Body of pancreas (tissue), 4 donors: ENCODE measurements at regions not wholly inside any gene's neighbourhood (a gene's known extent, or its start where the extent isn't known, plus 50 kb on each side); places are given as distances from the start of the nearest gene placed in this dataset.

ENCODE experiments used
- ATAC-seq: fragments of 150-250 bp; one replicate; pipeline ENCODE4 v1.9.1; 2016
- DNase-seq, 4 donors: peaks; one replicate each; pipeline ENCODE4 v3.0.0-alpha.2; 2019
- H3K27ac ChIP-seq, 4 donors: fragments of 200-600 bp; sonication (generic); 1 replicate in 3 of 4; 2 replicates in 1 of 4; pipeline versions ENCODE4 v1.5.1 to v1.6.1; 2016 to 2019; ENCODE audit warnings: mild to moderate bottlenecking in 1 of 4, mixed read lengths in 1 of 4, moderate library complexity in 1 of 4
- H3K27me3 ChIP-seq, 2 donors: fragments of 200-600 bp; sonication (generic); one replicate each; pipeline ENCODE4 v1.6.0; 2016; ENCODE audit warnings: mild to moderate bottlenecking in 1 of 2
- H3K36me3 ChIP-seq, 2 donors: fragments of 200-600 bp; sonication (generic); replicated peaks in 1 of 2; 2 replicates each; pipeline ENCODE4 v1.5.1; 2016; ENCODE audit warnings: low read depth in 2 of 2; ENCODE audit not compliant: insufficient read depth in 1 of 2
- H3K4me1 ChIP-seq: fragments of 200-600 bp; sonication (generic); one replicate; pipeline ENCODE4 v1.6.0; 2016
- H3K4me3 ChIP-seq, 2 donors: fragments of 200-600 bp; sonication (generic); 1 replicate in 1 of 2; 2 replicates in 1 of 2; pipeline ENCODE4 v1.5.1; 2016 to 2019
- H3K9me3 ChIP-seq, 3 donors: fragments of 200-600 bp; sonication (generic); 1 replicate in 2 of 3; 2 replicates in 1 of 3; pipeline ENCODE4 v1.5.1; 2016
- CTCF ChIP-seq, 7 experiments: fragments of 450-650 bp in 4 of 7; fragments of 200-600 bp in 3 of 7; sonication (generic) in 3 of 7; IDR thresholded peaks; one replicate each; pipeline ENCODE4 v1.5.1; 2016 to 2019; ENCODE audit warnings: antibody characterized with exemption in 7 of 7
- POLR2A ChIP-seq, 3 donors: fragments of 450-650 bp; IDR thresholded peaks; one replicate each; pipeline ENCODE4 v1.6.1; 2016; ENCODE audit warnings: antibody characterized with exemption in 3 of 3, mild to moderate bottlenecking in 2 of 3
- WGBS, 2 donors: methylation state at CpG; one replicate each; pipeline ENCODE4 v1.1.5; 2017; 5-methylcytosine and 5-hydroxymethylcytosine counted together
- intact Hi-C: fragments of 100-400 bp; cut with DNase I; formaldehyde crosslinking; loops from one replicate; pipeline ENCODE4 v1.15.1; 2023

GRCh38 chr22:47759909-47760308 lies 997.5 kb downstream of the TBC1D22A start:
- TF ChIP-seq POLR2A (IDR thresholded peaks at IDR 0.05) = no peak
- no peaks in the 10 kb centered on the region for H3K27me3 ChIP-seq
- intact Hi-C loops = no loop called here
- H3K27ac ChIP-seq = no peak overlapping the region
- H3K4me1 ChIP-seq = no peaks in the 10 kb centered on the region
- 71 to 83% methylated on average over 2 of the region's 3 CpGs for WGBS, 2 donors
- no peak for DNase-seq
- no peaks in the 10 kb centered on the region for H3K36me3 ChIP-seq
- no peak for ATAC-seq
- H3K9me3 ChIP-seq = no peaks in the 10 kb centered on the region
- H3K4me3 ChIP-seq = no peak overlapping the region

GRCh38 chr22:47757741-47758140 lies 995.3 kb downstream of the TBC1D22A start:
- DNase-seq (no peak), ATAC-seq (no peak)
- H3K36me3 ChIP-seq = no peaks in the 10 kb centered on the region
- no peaks in the 10 kb centered on the region for H3K9me3 ChIP-seq
- H3K27me3 ChIP-seq = no peaks in the 10 kb centered on the region
- 44 to 59% methylated on average over 3 of the region's 3 CpGs for WGBS, 2 donors
- intact Hi-C loops = no loop called here
- no peak overlapping the region for H3K4me3 ChIP-seq
- TF ChIP-seq CTCF (IDR thresholded peaks at IDR 0.05) = no peak
- no peak for TF ChIP-seq POLR2A (IDR thresholded peaks at IDR 0.05)
- no peaks in the 10 kb centered on the region for H3K4me1 ChIP-seq
- H3K27ac ChIP-seq = no peak overlapping the region

GRCh38 chr22:47750086-47750485 lies 987.6 kb downstream of the TBC1D22A start:
- H3K27me3 ChIP-seq = no peaks in the 10 kb centered on the region

GRCh38 chr22:47748957-47749356 lies 986.5 kb downstream of the TBC1D22A start:
- intact Hi-C loops = no loop called here
- H3K27ac ChIP-seq = no peak overlapping the region
- H3K9me3 ChIP-seq = no peaks in the 10 kb centered on the region
- no peaks in the 10 kb centered on the region for H3K4me1 ChIP-seq
- H3K36me3 ChIP-seq = no peaks in the 10 kb centered on the region
- H3K4me3 ChIP-seq = no peak overlapping the region
- DNase-seq = no peak
- 58 to 72% methylated on average over 11 of the region's 11 CpGs for WGBS, 2 donors
- TF ChIP-seq POLR2A (IDR thresholded peaks at IDR 0.05) = no peak
- TF ChIP-seq CTCF (IDR thresholded peaks at IDR 0.05) = no peak
- ATAC-seq = no peak
- H3K27me3 ChIP-seq = no peaks in the 10 kb centered on the region

More at GRCh38 chr22:47750086-47750485, 987.6 kb downstream of the TBC1D22A start:
- DNase-seq = peak in 1 of 4 donors; percentile 8
- H3K27ac ChIP-seq = no peak overlapping the region
- intact Hi-C loops = no loop called here
- TF ChIP-seq POLR2A (IDR thresholded peaks at IDR 0.05) (no peak), CTCF (IDR thresholded peaks at IDR 0.05) (no peak)
- WGBS, 2 donors = 70 to 74% methylated on average over 3 of the region's 3 CpGs
- no peak for ATAC-seq
- no peaks in the 10 kb centered on the region for H3K9me3 ChIP-seq
- no peaks in the 10 kb centered on the region for H3K4me1 ChIP-seq
- H3K4me3 ChIP-seq = no peak overlapping the region
- H3K36me3 ChIP-seq = no peaks in the 10 kb centered on the region

- ATAC-seq = no peak
Observed at GRCh38 chr22:47748271-47748670, 985.8 kb downstream of the TBC1D22A start.

More at GRCh38 chr22:47748271-47748670, 985.8 kb downstream of the TBC1D22A start:
- TF ChIP-seq CTCF (IDR thresholded peaks at IDR 0.05) (no peak), POLR2A (IDR thresholded peaks at IDR 0.05) (no peak)
- DNase-seq = no peak
- intact Hi-C loops = no loop called here
- Histone ChIP-seq H3K27ac (no peak overlapping the region), H3K4me3 (no peak overlapping the region), H3K9me3 (no peaks in the 10 kb centered on the region), H3K4me1 (no peaks in the 10 kb centered on the region), H3K36me3 (no peaks in the 10 kb centered on the region), H3K27me3 (no peaks in the 10 kb centered on the region)
- WGBS, 2 donors = 39 to 41% methylated on average over 6 of the region's 6 CpGs
